IPS-NIHi7 (cell line): ENCODE measurements at regions not wholly inside any gene's neighbourhood (a gene's known extent, or its start where the extent isn't known, plus 50 kb on each side); places are given as distances from the start of the nearest gene placed in this dataset.
A peak's percentile ranks its signal among the peaks of the same experiment; 100 is the strongest.

ENCODE experiments used
- DNase-seq: peaks from one replicate; pipeline ENCODE4 v3.0.0; 2012; ENCODE audit warnings: mixed read lengths; ENCODE audit errors: extremely low spot score

GRCh38 chr3:163951397-163951987, 1126.8 kb downstream of the SI start:
- DNase-seq = no peak

GRCh38 chr3:163946785-163947184, 1131.5 kb downstream of the SI start:
- DNase-seq = no peak

GRCh38 chr3:163943664-163944063, 1134.6 kb downstream of the SI start:
- DNase-seq = no peak

GRCh38 chr3:163939926-163940325, 1138.4 kb downstream of the SI start:
- peak; percentile 15 for DNase-seq

- DNase-seq = no peak
Observed at GRCh38 chr3:163936543-163936942, 1141.8 kb downstream of the SI start.

- DNase-seq = no peak
Observed at GRCh38 chr3:163935411-163935810, 1142.9 kb downstream of the SI start.

- no peak for DNase-seq
Observed at GRCh38 chr3:163929069-163929652, 1149.1 kb downstream of the SI start.

- DNase-seq = no peak
Observed at GRCh38 chr3:163927521-163927920, 1150.8 kb downstream of the SI start.

- DNase-seq = no peak
Observed at GRCh38 chr3:163924600-163924999, 1153.7 kb downstream of the SI start.

GRCh38 chr3:163919154-163919553, 1159.1 kb downstream of the SI start:
- DNase-seq = no peak

GRCh38 chr3:163916596-163917560, 1161.4 kb downstream of the SI start:
- no peak for DNase-seq

- DNase-seq = no peak
Observed at GRCh38 chr3:163915280-163915679, 1163.0 kb downstream of the SI start.

GRCh38 chr3:163914567-163914966, 1163.7 kb downstream of the SI start:
- DNase-seq = peak; percentile 11

GRCh38 chr3:163891771-163892170, 1186.5 kb downstream of the SI start:
- DNase-seq = no peak

GRCh38 chr3:163890661-163891060, 1187.6 kb downstream of the SI start:
- peak; percentile 20 for DNase-seq

GRCh38 chr3:163879172-163879571, 1199.1 kb downstream of the SI start:
- DNase-seq = no peak

- DNase-seq = no peak
Observed at GRCh38 chr3:163878396-163878795, 1199.9 kb downstream of the SI start.

GRCh38 chr3:163877805-163878204, 1200.5 kb downstream of the SI start:
- no peak for DNase-seq

GRCh38 chr3:163863146-163863545, 1215.2 kb downstream of the SI start:
- DNase-seq = no peak

GRCh38 chr3:163852233-163852632, 1226.1 kb downstream of the SI start:
- no peak for DNase-seq

- peak; percentile 20 for DNase-seq
Observed at GRCh38 chr3:163838769-163839168, 1239.5 kb downstream of the SI start.

- DNase-seq = no peak
Observed at GRCh38 chr3:163832547-163832946, 1245.7 kb downstream of the SI start.

- no peak for DNase-seq
Observed at GRCh38 chr3:163821841-163822240, 1256.5 kb downstream of the SI start.
